GM23338 (cell line): ENCODE measurements at regions not wholly inside any gene's neighbourhood (a gene's known extent, or its start where the extent isn't known, plus 50 kb on each side); places are given as distances from the start of the nearest gene placed in this dataset.

Experiments
- ATAC-seq: fragments of 200-7000 bp; cut with Tn5 transposase; 3 replicates; pipeline ENCODE4 v1.9.1; 2020
- DNase-seq: peaks from one replicate; pipeline ENCODE4 v3.0.0-alpha.2; 2015; ENCODE audit warnings: low spot score
- H2AFZ ChIP-seq: fragments of 200-600 bp; sonication (generic); 2 replicates; pipeline ENCODE4 v1.8.0; 2016; ENCODE audit warnings: antibody characterized with exemption, mild to moderate bottlenecking, moderate library complexity
- H3F3A ChIP-seq: fragments of 200-600 bp; sonication (generic); replicated peaks from 2 replicates; pipeline ENCODE4 v1.8.0; 2017; ENCODE audit warnings: antibody characterized with exemption, mixed run types, low read depth
- H3K27ac ChIP-seq: fragments of 200-600 bp; sonication (generic); 2 replicates; pipeline ENCODE4 v1.6.1; 2016; ENCODE audit warnings: low read depth
- H3K27me3 ChIP-seq: fragments of 200-600 bp; sonication (generic); 2 replicates; pipeline ENCODE4 v1.8.0; 2016; ENCODE audit warnings: mild to moderate bottlenecking, mixed run types, moderate library complexity; ENCODE audit not compliant: insufficient read depth
- H3K36me3 ChIP-seq: fragments of 200-600 bp; sonication (generic); 2 replicates; pipeline ENCODE4 v1.8.0; 2016; ENCODE audit warnings: mild to moderate bottlenecking; ENCODE audit not compliant: insufficient read depth
- H3K4me1 ChIP-seq: fragments of 200-600 bp; sonication (generic); 2 replicates; pipeline ENCODE4 v1.8.0; 2016; ENCODE audit warnings: mild to moderate bottlenecking, moderate library complexity; ENCODE audit not compliant: insufficient read depth
- H3K4me2 ChIP-seq: fragments of 200-600 bp; sonication (generic); 2 replicates; pipeline ENCODE4 v1.7.1; 2017; ENCODE audit warnings: mixed run types
- H3K4me3 ChIP-seq: fragments of 200-600 bp; sonication (generic); 2 replicates; pipeline ENCODE4 v1.6.1; 2016; ENCODE audit warnings: mixed run types
- H3K79me2 ChIP-seq: fragments of 200-600 bp; sonication (generic); replicated peaks from 2 replicates; pipeline ENCODE4 v1.8.0; 2017; ENCODE audit warnings: mild to moderate bottlenecking; ENCODE audit not compliant: insufficient read depth
- H3K9me2 ChIP-seq: fragments of 200-600 bp; sonication (generic); 2 replicates; pipeline ENCODE4 v1.8.0; 2017; ENCODE audit not compliant: insufficient read depth
- H4K20me1 ChIP-seq: fragments of 200-600 bp; sonication (generic); replicated peaks from 2 replicates; pipeline ENCODE4 v1.8.0; 2017; ENCODE audit warnings: mild to moderate bottlenecking; ENCODE audit not compliant: insufficient read depth
- H3K27ac Mint-ChIP-seq: 2 replicates; pipeline ENCODE4 v1.8.0; 2020; ENCODE audit warnings: inconsistent platforms, mild to moderate bottlenecking, moderate library complexity, mixed read lengths
- H3K27me3 Mint-ChIP-seq: 3 replicates; pipeline ENCODE4 v1.8.0; 2022; ENCODE audit warnings: low read depth, mild to moderate bottlenecking, moderate library complexity, mixed read lengths, inconsistent platforms; ENCODE audit not compliant: insufficient read depth, poor library complexity
- H3K36me3 Mint-ChIP-seq: 3 replicates; pipeline ENCODE4 v1.8.0; 2021; ENCODE audit warnings: low read depth, mild to moderate bottlenecking, inconsistent platforms, moderate library complexity, mixed read lengths
- H3K4me1 Mint-ChIP-seq: 3 replicates; pipeline ENCODE4 v1.8.0; 2020; ENCODE audit warnings: mild to moderate bottlenecking, inconsistent platforms, mixed read lengths
- H3K4me3 Mint-ChIP-seq: 3 replicates; pipeline ENCODE4 v1.8.0; 2021; ENCODE audit warnings: moderate library complexity, mild to moderate bottlenecking, inconsistent platforms, mixed read lengths
- H3K9me3 Mint-ChIP-seq: 3 replicates; pipeline ENCODE4 v1.8.0; 2020; ENCODE audit warnings: moderate library complexity, mild to moderate bottlenecking, inconsistent platforms, mixed read lengths
- CREB1 ChIP-seq: fragments of 250-450 bp; sonication (Bioruptor Pico); IDR thresholded peaks from 2 replicates; pipeline ENCODE4 v1.5.0; 2020; ENCODE audit warnings: low read depth, mild to moderate bottlenecking, moderate library complexity
- JUNB ChIP-seq: IDR thresholded peaks from one replicate; pipeline ENCODE4 v1.6.1; 2016; ENCODE audit warnings: antibody characterized with exemption; ENCODE audit not compliant: unreplicated experiment
- NANOG ChIP-seq: IDR thresholded peaks from 2 replicates; pipeline ENCODE4 v1.6.1; 2016; ENCODE audit warnings: antibody characterized with exemption, borderline replicate concordance
- STAT1 ChIP-seq: IDR thresholded peaks from one replicate; pipeline ENCODE4 v1.6.1; 2016; ENCODE audit warnings: antibody characterized with exemption; ENCODE audit not compliant: unreplicated experiment
- ZNF331 ChIP-seq: fragments of 250-450 bp; sonication (Bioruptor Pico); IDR thresholded peaks from 2 replicates; pipeline ENCODE4 v1.5.0; 2020; ENCODE audit warnings: low read depth, mild to moderate bottlenecking, moderate library complexity
- ZNF462 ChIP-seq: fragments of 250-450 bp; sonication (Bioruptor Pico); IDR thresholded peaks from 2 replicates; pipeline ENCODE4 v1.5.0; 2020; ENCODE audit warnings: mild to moderate bottlenecking, moderate library complexity

GRCh38 chr20:16205507-16205906 lies 367.7 kb downstream of the KIF16B start (continued):
- TF ChIP-seq ZNF462 (CRISPR knock-in tag): no peak
- TF ChIP-seq STAT1: no peak
- no peak for TF ChIP-seq JUNB
- TF ChIP-seq NANOG: no peak

GRCh38 chr20:16203096-16203495 lies 370.2 kb downstream of the KIF16B start:
- peaks cover 5% of the 10 kb centered on the region; the same call in 2 of the 3 replicates for H3K36me3 Mint-ChIP-seq
- Histone ChIP-seq H3K4me1 (no peaks in the 10 kb centered on the region), H3K79me2 (no peaks in the 10 kb centered on the region), H3K27me3 (no peaks in the 10 kb centered on the region), H3F3A (no peaks in the 10 kb centered on the region), H3K4me3 (no peak overlapping the region), H4K20me1 (no peaks in the 10 kb centered on the region), H3K36me3 (no peaks in the 10 kb centered on the region), H3K9me2 (peaks cover 17% of the 10 kb centered on the region), H3K27ac (no peak overlapping the region), H2AFZ (no peak overlapping the region), H3K4me2 (no peak overlapping the region)
- DNase-seq (no peak), ATAC-seq (no peak)
- peaks cover 8% of the 10 kb centered on the region; the same call in 2 of the 3 replicates for H3K9me3 Mint-ChIP-seq
- no peaks in the 10 kb centered on the region for H3K27me3 Mint-ChIP-seq
- no peak overlapping the region for H3K27ac Mint-ChIP-seq
- no peak overlapping the region for H3K4me3 Mint-ChIP-seq
- TF ChIP-seq NANOG (no peak), CREB1 (CRISPR knock-in tag) (no peak), ZNF462 (CRISPR knock-in tag) (no peak), ZNF331 (CRISPR knock-in tag) (no peak)
- H3K4me1 Mint-ChIP-seq: no peaks in the 10 kb centered on the region
